K562 (cell line): ENCODE measurements at regions not wholly inside any gene's neighbourhood (a gene's known extent, or its start where the extent isn't known, plus 50 kb on each side); places are given as distances from the start of the nearest gene placed in this dataset.
"Not testable (repeated sequence)": the region's sequence is repeated elsewhere in the genome, so short reads cannot be mapped to it uniquely, and the experiment has no call there.

Experiments
- ATF1 ChIP-seq, 2 experiments: fragments of 450-650 bp in 1 of 2; IDR thresholded peaks; 2 replicates each; pipeline ENCODE4 v1.6.1; 2016; ENCODE audit warnings: missing compliant biosample characterization in 1 of 2, missing genetic modification characterization in 1 of 2
- CBFA2T3 ChIP-seq: fragments of 450-650 bp; IDR thresholded peaks from 2 replicates; pipeline ENCODE4 v1.6.1; 2017
- CHAMP1 ChIP-seq: fragments of 450-650 bp; IDR thresholded peaks from 2 replicates; pipeline ENCODE4 v1.6.1; 2016; ENCODE audit warnings: mild to moderate bottlenecking
- ELF4 ChIP-seq: fragments of 450-650 bp; formaldehyde crosslinking; IDR thresholded peaks from 2 replicates; pipeline ENCODE4 v1.4.0; 2022; ENCODE audit warnings: missing genetic modification characterization
- FOXK2 ChIP-seq, 2 experiments: fragments of 450-650 bp; IDR thresholded peaks in 1 of 2; conservative IDR thresholded peaks in 1 of 2; 2 replicates each; pipeline ENCODE4 v1.6.1; 2016; ENCODE audit warnings: low read depth in 2 of 2, mild to moderate bottlenecking in 1 of 2
- GATA2 ChIP-seq: sonication (generic); formaldehyde crosslinking; IDR thresholded peaks from 2 replicates; pipeline ENCODE4 v1.4.0; 2020; ENCODE audit warnings: mild to moderate bottlenecking, missing genetic modification reagents
- GATAD2A ChIP-seq: fragments of 450-650 bp; IDR thresholded peaks from 2 replicates; pipeline ENCODE4 v1.6.1; 2017
- HIVEP1 ChIP-seq: fragments of 250-450 bp; sonication (Bioruptor Pico); IDR thresholded peaks from 2 replicates; pipeline ENCODE4 v1.4.0; 2020; ENCODE audit warnings: mild to moderate bottlenecking
- MAX ChIP-seq: sonication (generic); formaldehyde crosslinking; IDR thresholded peaks from 2 replicates; pipeline ENCODE4 v1.9.0; 2022; ENCODE audit warnings: mild to moderate bottlenecking, missing genetic modification reagents
- NCOA1 ChIP-seq: fragments of 450-650 bp; IDR thresholded peaks from 2 replicates; pipeline ENCODE4 v1.6.1; 2016; ENCODE audit warnings: low read depth
- POLR2A ChIP-seq: fragments of 450-650 bp; conservative IDR thresholded peaks from 2 replicates; pipeline ENCODE4 v1.6.1; 2016
- RBFOX2 ChIP-seq: fragments of 200-400 bp; formaldehyde crosslinking; IDR thresholded peaks from 2 replicates; pipeline ENCODE4 v1.6.1; 2017; ENCODE audit warnings: low read depth, mild to moderate bottlenecking, low read length, moderate library complexity
- SMAD4 ChIP-seq: fragments of 250-450 bp; sonication (Bioruptor Pico); conservative IDR thresholded peaks from 2 replicates; pipeline ENCODE4 v1.8.0; 2021; ENCODE audit warnings: inconsistent platforms, mild to moderate bottlenecking, moderate library complexity
- SOX6 ChIP-seq: fragments of 450-650 bp; IDR thresholded peaks from 2 replicates; pipeline ENCODE4 v1.6.1; 2014; ENCODE audit warnings: mild to moderate bottlenecking
- TAF1 ChIP-seq: IDR thresholded peaks from 2 replicates; pipeline ENCODE4 v1.6.1; 2011; ENCODE audit warnings: mild to moderate bottlenecking, low read length, moderate library complexity; ENCODE audit not compliant: insufficient read depth, control insufficient read depth, severe bottlenecking; ENCODE audit errors: extremely low read depth
- TAF7 ChIP-seq: fragments of 450-650 bp; IDR thresholded peaks from 2 replicates; pipeline ENCODE4 v1.6.1; 2016; ENCODE audit warnings: missing genetic modification characterization, missing compliant biosample characterization
- ZBTB9 ChIP-seq: fragments of 450-650 bp; formaldehyde crosslinking; IDR thresholded peaks from 2 replicates; pipeline ENCODE4 v1.4.0; 2020; ENCODE audit warnings: mild to moderate bottlenecking, moderate library complexity
- ZNF592 ChIP-seq: fragments of 450-650 bp; IDR thresholded peaks from 2 replicates; pipeline ENCODE4 v1.6.1; 2017; ENCODE audit warnings: antibody characterized with exemption, mild to moderate bottlenecking
- ZNF76 ChIP-seq: fragments of 250-450 bp; sonication (Bioruptor Pico); IDR thresholded peaks from 2 replicates; pipeline ENCODE4 v1.4.0; 2020; ENCODE audit warnings: mild to moderate bottlenecking, moderate library complexity, borderline replicate concordance

- TF ChIP-seq ZBTB9 (CRISPR knock-in tag) (0 out of 2 replicates have a peak, but pooled peaks have one; percentile 37), CHAMP1 (peak; percentile 52), MAX (CRISPR knock-in tag) (peak; percentile 85), TAF1 (peak; percentile 48), POLR2A (peak; percentile 70; the same call in 1 of the 2 replicates), RBFOX2 (peak; percentile 63), TAF7 (tag) (0 out of 2 replicates have a peak, but pooled peaks have one; percentile 44), SOX6 (peak; percentile 40; the same call in 1 of the 2 replicates), ATF1 (tag; IDR thresholded peaks at IDR 0.05) (peak; percentile 41; the same call in 1 of the 2 replicates), ZNF76 (CRISPR knock-in tag) (0 out of 2 replicates have a peak, but pooled peaks have one; percentile 17), HIVEP1 (CRISPR knock-in tag) (peak; percentile 34; the same call in 1 of the 2 replicates), FOXK2 (conservative IDR thresholded peaks at IDR 0.05 in 1 of 2, IDR thresholded peaks at IDR 0.05 in 1 of 2; ENCODE audit: low read depth in 2 of 2) (peak; percentile 49 to 62; a peak in 3 of 4 replicates), NCOA1 (0 out of 2 replicates have a peak, but pooled peaks have one; percentile 27), GATAD2A (0 out of 2 replicates have a peak, but pooled peaks have one; percentile 29), ZNF592 (peak; percentile 89), CBFA2T3 (peak; percentile 55), SMAD4 (CRISPR knock-in tag) (peak; percentile 77), GATA2 (CRISPR knock-in tag) (peak; percentile 47; the same call in 1 of the 2 replicates), ELF4 (CRISPR knock-in tag) (0 out of 2 replicates have a peak, but pooled peaks have one; percentile 4)
- TF ChIP-seq ATF1 (CRISPR knock-in tag; IDR thresholded peaks at IDR 0.05): not testable (repeated sequence)
Measured at GRCh38 chr6:51121380-51121976, 302.8 kb downstream of the TFAP2B start (continued).
